PC-3 (cell line): ENCODE measurements at regions not wholly inside any gene's neighbourhood (a gene's known extent, or its start where the extent isn't known, plus 50 kb on each side); places are given as distances from the start of the nearest gene placed in this dataset.

Experiments
- ATAC-seq: fragments of 200-7000 bp; cut with Tn5 transposase; 2 replicates; pipeline ENCODE4 v1.9.1; 2020; ENCODE audit warnings: mild to moderate bottlenecking, moderate library complexity
- BruUV-seq: library from RNA; stranded (reverse); fragments of 400-500 nt; replicated peaks from 2 replicates; lab custom pipeline; 2021; lab: Mats Ljungman, UMichigan
- CTCF ChIA-PET: fragments of 300-600 bp; sonication (Branson Sonifier 250); formaldehyde crosslinking; loops from one replicate; lab custom pipeline; 2022; ENCODE audit warnings: antibody characterized with exemption; lab: Charles Lee
- POLR2A ChIA-PET: fragments of 300-600 bp; sonication (Branson Sonifier 250); formaldehyde crosslinking; loops from one replicate; lab custom pipeline; 2022; ENCODE audit warnings: antibody characterized with exemption; ENCODE audit not compliant: unreplicated experiment; lab: Charles Lee
- DNase-seq: peaks from one replicate; pipeline ENCODE4 v3.0.0-alpha.2; 2015
- H2AFZ ChIP-seq: fragments of 300-600 bp; sonication (generic); 2 replicates; pipeline ENCODE4 v1.6.0; 2016; ENCODE audit warnings: antibody characterized with exemption, low read length
- H3F3A ChIP-seq: fragments of 300-600 bp; sonication (generic); one replicate; pipeline ENCODE4 v1.6.0; 2017; ENCODE audit warnings: antibody characterized with exemption, low read length, control low read depth, mild to moderate bottlenecking; ENCODE audit not compliant: unreplicated experiment
- H3K27ac ChIP-seq: fragments of 300-600 bp; sonication (generic); 2 replicates; pipeline ENCODE4 v1.5.1; 2016; ENCODE audit warnings: mild to moderate bottlenecking, low read length
- H3K27me3 ChIP-seq: fragments of 300-600 bp; sonication (generic); 2 replicates; pipeline ENCODE4 v1.6.1; 2016; ENCODE audit warnings: low read length, mixed read lengths
- H3K36me3 ChIP-seq: fragments of 300-600 bp; sonication (generic); 2 replicates; pipeline ENCODE4 v1.6.1; 2016; ENCODE audit warnings: low read depth, mixed run types, low read length, mixed read lengths
- H3K4me1 ChIP-seq: fragments of 300-600 bp; sonication (generic); 2 replicates; pipeline ENCODE4 v1.5.1; 2016; ENCODE audit warnings: low read length; ENCODE audit not compliant: insufficient read depth
- H3K4me2 ChIP-seq: fragments of 300-600 bp; sonication (generic); 2 replicates; pipeline ENCODE4 v1.6.0; 2016; ENCODE audit warnings: low read length
- H3K4me3 ChIP-seq: fragments of 300-600 bp; sonication (generic); 2 replicates; pipeline ENCODE4 v1.5.1; 2016; ENCODE audit warnings: mild to moderate bottlenecking, low read length, mixed read lengths
- H3K79me2 ChIP-seq: fragments of 300-600 bp; sonication (generic); 2 replicates; pipeline ENCODE4 v1.6.1; 2017; ENCODE audit warnings: low read length, mixed read lengths
- H3K9ac ChIP-seq: fragments of 300-600 bp; sonication (generic); 2 replicates; pipeline ENCODE4 v1.6.0; 2016; ENCODE audit warnings: mild to moderate bottlenecking, low read length
- H3K9me2 ChIP-seq: fragments of 300-600 bp; sonication (generic); replicated peaks from 2 replicates; pipeline ENCODE4 v1.6.1; 2016; ENCODE audit warnings: mixed run types, low read length, mixed read lengths
- H3K9me3 ChIP-seq: fragments of 300-600 bp; sonication (generic); 2 replicates; pipeline ENCODE4 v1.6.1; 2016; ENCODE audit warnings: low read length, mixed read lengths
- H4K20me1 ChIP-seq: fragments of 300-600 bp; sonication (generic); 2 replicates; pipeline ENCODE4 v1.6.1; 2016; ENCODE audit warnings: low read length, mixed read lengths
- EZH2 ChIP-seq: fragments of 300-600 bp; sonication (generic); IDR thresholded peaks from one replicate; pipeline ENCODE4 v1.6.1; 2017; ENCODE audit warnings: antibody characterized with exemption, mild to moderate bottlenecking, low read length; ENCODE audit not compliant: unreplicated experiment
- EZH2phosphoT487 ChIP-seq: fragments of 300-600 bp; sonication (generic); IDR thresholded peaks from 2 replicates; pipeline ENCODE4 v1.6.1; 2018; ENCODE audit warnings: mild to moderate bottlenecking, antibody characterized with exemption, low read length, borderline replicate concordance
- intact Hi-C: fragments of 100-400 bp; cut with micrococcal nuclease; formaldehyde crosslinking; loops from 2 replicates; pipeline ENCODE4 v1.9.0; 2023
- TF ChIP-seq, protein P1 (sequence below): fragments of 300-600 bp; sonication (generic); conservative IDR thresholded peaks from 2 replicates; pipeline ENCODE4 v1.5.1; 2017; ENCODE audit warnings: antibody characterized with exemption, low read depth, mild to moderate bottlenecking, low read length

DNA sequence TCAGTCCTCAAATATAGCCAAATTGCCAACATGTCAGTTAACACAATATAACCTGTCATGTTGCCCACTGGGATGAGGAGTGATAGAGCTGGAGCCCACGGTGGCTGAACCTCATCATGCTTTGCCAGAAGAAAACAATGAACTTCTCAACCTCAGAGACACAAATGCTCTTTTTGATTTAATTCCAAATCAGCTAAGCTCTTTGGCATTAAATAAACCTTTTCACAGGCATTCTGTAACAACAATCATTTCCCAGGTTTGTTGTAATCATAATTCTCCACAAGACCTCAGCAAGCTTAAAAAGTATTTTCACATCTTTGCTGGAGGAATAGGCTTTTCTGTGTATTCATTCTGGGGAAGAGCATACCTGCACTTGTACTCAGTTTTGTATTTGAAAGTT is 830.9 kb downstream of the MAT2B start:
- intact Hi-C loops: no loop called here
- no peak overlapping the region for H3K9ac ChIP-seq

DNA sequence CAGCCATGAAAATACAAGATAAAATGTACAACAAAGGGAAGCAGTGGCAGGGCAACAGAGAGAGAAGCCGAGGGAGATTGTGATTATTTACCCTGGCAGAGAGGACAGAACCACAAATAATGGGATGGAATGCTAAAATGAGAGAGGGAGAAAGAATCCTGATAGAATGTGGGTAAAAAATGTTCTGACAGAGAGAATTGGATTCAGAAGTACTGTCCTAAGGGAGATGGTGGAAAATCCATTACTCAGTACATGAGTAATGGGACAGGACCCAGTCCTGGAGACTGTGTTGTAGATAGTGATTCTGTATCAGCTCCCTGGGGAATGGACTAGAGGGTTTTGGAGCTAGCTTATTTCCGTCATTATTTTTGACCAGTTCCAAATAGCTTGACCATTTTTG is 831.5 kb downstream of the MAT2B start:
- Histone ChIP-seq H3K4me3 (no peak overlapping the region), H3K27ac (no peak overlapping the region), H3K9ac (no peak overlapping the region), H3K4me2 (no peak overlapping the region), H3K4me1 (no peaks in the 10 kb centered on the region), H3K9me3 (no peaks in the 10 kb centered on the region), H3K79me2 (no peaks in the 10 kb centered on the region), H2AFZ (no peak overlapping the region), H3K36me3 (no peaks in the 10 kb centered on the region), H3F3A (no peaks in the 10 kb centered on the region), H3K27me3 (no peaks in the 10 kb centered on the region), H3K9me2 (no peaks in the 10 kb centered on the region), H4K20me1 (no peaks in the 10 kb centered on the region)
- POLR2A ChIA-PET: no interaction called here
- CTCF ChIA-PET: no interaction called here
- no peak for ATAC-seq
- intact Hi-C loops: no loop called here
- TF ChIP-seq EZH2phosphoT487 (no peak), EZH2 (no peak)
- TF ChIP-seq, protein P1, sequence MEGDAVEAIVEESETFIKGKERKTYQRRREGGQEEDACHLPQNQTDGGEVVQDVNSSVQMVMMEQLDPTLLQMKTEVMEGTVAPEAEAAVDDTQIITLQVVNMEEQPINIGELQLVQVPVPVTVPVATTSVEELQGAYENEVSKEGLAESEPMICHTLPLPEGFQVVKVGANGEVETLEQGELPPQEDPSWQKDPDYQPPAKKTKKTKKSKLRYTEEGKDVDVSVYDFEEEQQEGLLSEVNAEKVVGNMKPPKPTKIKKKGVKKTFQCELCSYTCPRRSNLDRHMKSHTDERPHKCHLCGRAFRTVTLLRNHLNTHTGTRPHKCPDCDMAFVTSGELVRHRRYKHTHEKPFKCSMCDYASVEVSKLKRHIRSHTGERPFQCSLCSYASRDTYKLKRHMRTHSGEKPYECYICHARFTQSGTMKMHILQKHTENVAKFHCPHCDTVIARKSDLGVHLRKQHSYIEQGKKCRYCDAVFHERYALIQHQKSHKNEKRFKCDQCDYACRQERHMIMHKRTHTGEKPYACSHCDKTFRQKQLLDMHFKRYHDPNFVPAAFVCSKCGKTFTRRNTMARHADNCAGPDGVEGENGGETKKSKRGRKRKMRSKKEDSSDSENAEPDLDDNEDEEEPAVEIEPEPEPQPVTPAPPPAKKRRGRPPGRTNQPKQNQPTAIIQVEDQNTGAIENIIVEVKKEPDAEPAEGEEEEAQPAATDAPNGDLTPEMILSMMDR: no peak
- no TSS peak for BruUV-seq
- no peak for DNase-seq

More for the DNA sequence above, 830.9 kb downstream of the MAT2B start:
- H3K27ac ChIP-seq: no peak overlapping the region
- CTCF ChIA-PET: no interaction called here
- H3K36me3 ChIP-seq: no peaks in the 10 kb centered on the region
- H3F3A ChIP-seq: no peaks in the 10 kb centered on the region
- no peak overlapping the region for H3K4me2 ChIP-seq
- BruUV-seq: no TSS peak
- DNase-seq (no peak), ATAC-seq (no peak)
- POLR2A ChIA-PET: no interaction called here
- H3K9me3 ChIP-seq: 0 out of 2 replicates have a peak, but pooled peaks cover 6% of the 10 kb centered on the region
- no peak overlapping the region for H3K4me3 ChIP-seq
- H2AFZ ChIP-seq: no peak overlapping the region
- H3K27me3 ChIP-seq: no peaks in the 10 kb centered on the region
- no peaks in the 10 kb centered on the region for H3K4me1 ChIP-seq
- no peaks in the 10 kb centered on the region for H3K9me2 ChIP-seq
- no peaks in the 10 kb centered on the region for H4K20me1 ChIP-seq
- H3K79me2 ChIP-seq: no peaks in the 10 kb centered on the region
- TF ChIP-seq EZH2phosphoT487 (no peak), EZH2 (no peak)
- TF ChIP-seq, protein P1: no peak

DNA sequence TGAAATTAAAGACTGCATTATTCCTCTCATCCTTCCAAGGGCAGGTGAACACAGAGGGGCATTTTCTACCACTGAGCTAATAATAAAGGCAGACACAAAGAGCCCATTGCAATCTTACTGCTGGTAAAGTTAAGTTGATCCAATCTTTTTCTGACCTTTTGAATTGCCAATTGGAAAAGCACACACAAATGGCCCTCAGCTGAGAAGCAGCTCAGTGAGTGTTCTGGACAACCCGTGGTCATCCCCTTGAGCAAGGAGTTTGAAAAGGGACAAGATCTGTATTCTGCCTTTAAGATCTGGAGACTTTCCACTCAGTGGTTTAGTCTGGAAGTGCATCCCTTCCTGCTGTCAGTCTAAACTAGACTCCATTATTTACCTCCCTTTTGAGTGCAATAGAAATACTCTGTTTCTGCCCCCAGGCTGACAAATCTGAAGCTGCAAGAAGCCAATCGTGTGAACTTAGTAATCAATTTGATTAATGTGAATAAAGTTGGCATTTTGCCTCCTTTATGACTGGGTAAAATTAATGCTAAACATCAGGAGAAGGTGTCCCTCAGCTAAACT is 835.7 kb downstream of the MAT2B start:
- H3K27me3 ChIP-seq: no peaks in the 10 kb centered on the region
- H3K4me2 ChIP-seq: no peak overlapping the region
- no TSS peak for BruUV-seq
- H3K4me3 ChIP-seq: no peak overlapping the region
- H3K9me2 ChIP-seq: no peaks in the 10 kb centered on the region
- no peak overlapping the region for H2AFZ ChIP-seq
- H3K9ac ChIP-seq: no peak overlapping the region
- no peaks in the 10 kb centered on the region for H4K20me1 ChIP-seq
- H3K27ac ChIP-seq: no peak overlapping the region
- no peaks in the 10 kb centered on the region for H3K79me2 ChIP-seq
- no peaks in the 10 kb centered on the region for H3K9me3 ChIP-seq
- no peaks in the 10 kb centered on the region for H3F3A ChIP-seq
- POLR2A ChIA-PET: no interaction called here
- no peaks in the 10 kb centered on the region for H3K4me1 ChIP-seq
- TF ChIP-seq, protein P1: no peak
- no peak for TF ChIP-seq EZH2
- no peak for TF ChIP-seq EZH2phosphoT487
- DNase-seq (no peak), ATAC-seq (no peak)
- no peaks in the 10 kb centered on the region for H3K36me3 ChIP-seq
- CTCF ChIA-PET: interaction anchor here (0.7 kb wide), 1 partner anchor 21 kb away, joined by 4 read pairs; no protein-coding TSS in a partner anchor
- intact Hi-C loops: no loop called here
